ENCODE measurements at regions not wholly inside any gene's neighbourhood (a gene's known extent, or its start where the extent isn't known, plus 50 kb on each side); places are given as distances from the start of the nearest gene placed in this dataset.
"Not testable (repeated sequence)": the region's sequence is repeated elsewhere in the genome, so short reads cannot be mapped to it uniquely, and the experiment has no call there.

- no peak for DNase-seq
Observed at GRCh38 chr4:82181789-82182188, 192.0 kb downstream of the HNRNPD start.

DNA sequence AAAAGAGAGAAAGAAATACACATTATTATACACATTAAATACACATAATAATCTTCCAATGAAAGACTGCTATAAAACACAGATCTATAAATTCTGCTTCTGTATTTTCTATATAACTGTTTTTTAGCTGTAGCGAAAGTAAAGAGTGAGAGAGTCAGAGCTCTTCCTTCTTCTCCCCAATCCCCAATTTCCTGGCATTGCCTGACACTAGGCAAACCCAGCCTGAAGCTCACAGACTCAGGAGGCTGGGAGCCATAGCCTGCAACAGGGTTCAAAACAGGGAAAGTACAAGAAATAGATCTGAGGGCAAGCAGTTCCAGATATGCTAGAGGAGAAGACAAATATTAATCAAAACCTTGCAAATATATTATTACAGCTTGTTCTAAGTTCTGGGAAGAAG lies 201.6 kb downstream of the HNRNPD start:
- no peak for DNase-seq

DNA sequence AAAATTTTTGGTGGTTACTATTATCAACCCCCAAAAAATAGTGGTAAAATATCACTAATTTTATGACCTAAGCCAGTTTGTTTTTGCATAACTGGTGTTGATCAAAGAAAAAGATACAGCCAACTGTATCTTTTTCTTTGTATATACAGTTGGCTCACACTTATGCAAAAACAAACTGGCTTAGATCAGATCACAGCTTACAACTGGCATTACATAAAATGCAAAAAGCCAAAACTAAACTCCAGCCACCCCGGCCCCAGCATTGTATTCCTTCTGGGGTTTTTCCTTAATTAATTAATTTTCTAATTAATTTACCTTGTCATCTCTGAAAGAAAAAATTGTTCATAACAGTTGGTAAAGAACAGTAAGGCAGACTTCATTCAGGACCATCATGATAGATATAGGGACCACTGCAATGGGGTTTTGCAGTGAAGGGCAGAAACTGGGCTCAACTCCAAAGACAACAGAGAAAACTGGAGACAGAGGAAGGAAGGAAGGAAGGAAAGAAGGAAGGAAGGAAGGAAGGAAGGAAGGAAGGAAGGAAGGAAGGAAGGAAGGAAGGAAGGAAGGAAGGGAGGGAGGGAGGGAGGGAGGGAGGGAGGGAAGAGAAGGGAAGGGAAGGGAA lies 202.1 kb downstream of the HNRNPD start:
- no peak for DNase-seq

DNA sequence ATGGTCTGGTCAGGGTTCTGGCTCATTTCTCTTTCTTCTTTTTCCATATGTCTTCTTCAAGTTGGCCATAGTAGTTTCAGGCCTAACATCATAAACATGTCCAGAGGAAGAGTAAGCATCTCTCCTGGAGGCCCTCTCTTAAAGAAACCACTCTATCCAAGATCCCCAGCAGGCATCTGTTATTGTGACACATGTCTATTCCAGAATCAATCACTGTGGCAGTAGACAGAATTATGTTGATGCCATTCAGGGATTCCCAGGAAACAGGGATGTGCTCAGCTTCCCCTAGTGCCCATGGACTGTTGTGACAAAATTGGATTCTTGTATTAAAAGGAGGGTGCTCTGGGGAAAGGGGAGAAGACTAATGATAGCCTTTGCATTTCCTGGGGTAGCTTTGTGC lies 224.0 kb downstream of the HNRNPD start:
- DNase-seq, result no peak

DNA sequence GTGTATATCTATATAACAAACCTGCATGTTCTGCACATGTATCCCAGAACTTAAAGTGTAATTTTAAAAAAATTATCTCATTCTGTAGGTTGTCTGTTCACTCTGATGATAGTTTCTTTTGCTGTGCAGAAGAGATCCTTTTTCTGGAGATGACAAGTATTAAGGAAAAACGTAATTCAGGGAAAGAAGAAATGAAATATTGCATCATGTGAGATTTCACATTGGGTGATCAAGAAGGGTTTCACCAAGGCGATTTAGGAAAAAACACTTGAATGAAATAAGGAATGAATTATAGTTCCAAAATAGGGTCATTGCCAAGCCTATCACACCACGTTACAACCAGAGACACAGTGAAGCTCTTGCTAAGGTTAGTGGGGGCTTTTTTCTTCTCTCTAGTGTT lies 227.9 kb downstream of the HNRNPD start:
- DNase-seq, result no peak

GRCh38 chr4:82140422-82140821 lies 233.4 kb downstream of the HNRNPD start:
- DNase-seq, result no peak

GRCh38 chr4:82139287-82139686 lies 234.5 kb downstream of the HNRNPD start:
- DNase-seq, result no peak

DNA sequence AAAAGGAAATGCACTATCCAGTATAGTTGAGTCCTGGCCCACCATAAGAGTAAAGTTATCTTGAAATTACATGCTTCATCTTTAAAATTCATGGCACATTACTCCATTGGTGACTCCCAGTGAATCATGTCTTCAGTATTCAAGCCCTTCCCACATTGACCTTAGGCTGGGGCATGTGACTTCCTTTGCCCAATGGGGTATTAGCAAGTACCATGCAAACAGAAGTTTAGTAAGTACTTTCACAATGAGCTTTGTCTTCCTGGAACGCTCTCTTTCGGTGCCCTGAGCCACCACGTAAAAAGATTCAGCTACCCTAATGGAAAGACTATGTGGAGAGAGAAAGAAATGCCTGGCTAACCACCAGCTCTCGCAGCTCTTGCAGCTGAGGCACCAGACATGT lies 235.4 kb downstream of the HNRNPD start:
- DNase-seq, result no peak

DNA sequence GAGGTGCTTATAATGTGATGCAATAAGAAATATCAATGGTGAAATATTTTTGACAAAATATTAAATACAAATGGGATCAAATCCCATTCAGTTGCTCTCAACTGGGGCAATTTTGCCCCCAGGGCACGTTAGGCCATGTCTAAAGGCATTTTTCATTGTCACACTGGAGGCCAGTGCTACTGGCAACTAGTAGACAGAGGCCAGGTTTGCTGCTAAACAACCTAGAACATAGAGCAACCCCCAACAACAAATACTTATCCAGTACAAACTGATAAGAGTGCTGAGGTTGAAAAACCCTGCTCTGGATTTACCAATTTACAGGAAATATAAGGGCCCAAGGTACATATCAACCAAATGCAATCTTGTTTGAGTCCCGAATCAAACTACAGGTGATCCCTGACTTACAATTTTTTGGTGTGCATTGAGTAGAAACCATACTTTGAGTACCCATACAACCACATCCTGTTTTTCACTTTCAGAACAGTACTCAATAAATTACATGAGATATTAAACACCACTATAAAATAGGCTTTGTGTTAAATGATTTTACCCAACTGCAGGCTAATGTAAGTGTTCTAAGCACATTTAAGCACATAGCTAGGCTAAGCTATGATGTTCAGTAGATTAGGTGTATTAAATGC lies 237.5 kb downstream of the HNRNPD start:
- no peak for DNase-seq

DNA sequence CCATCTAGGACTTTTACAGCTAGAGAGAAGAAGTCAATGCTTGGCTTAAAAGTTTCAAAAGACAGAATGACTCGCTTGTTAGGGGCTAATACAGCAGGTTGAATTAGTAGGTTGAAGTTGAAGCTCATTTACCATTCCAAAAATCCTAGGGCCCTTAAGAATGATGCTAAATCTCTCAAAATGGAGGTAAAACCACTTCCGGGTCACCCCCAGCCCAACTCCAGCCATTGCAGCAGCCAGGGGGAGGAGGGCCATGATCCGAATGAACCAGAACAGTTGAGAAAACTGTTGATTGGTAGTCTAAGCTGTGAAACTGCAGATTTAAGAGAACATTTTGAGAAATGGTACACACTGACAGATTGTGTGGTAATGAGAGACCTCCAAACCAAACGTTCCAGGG lies 245.4 kb downstream of the HNRNPD start:
- DNase-seq, result no peak

- no peak for DNase-seq
Observed at GRCh38 chr4:82126512-82127040, 247.2 kb downstream of the HNRNPD start.

DNA sequence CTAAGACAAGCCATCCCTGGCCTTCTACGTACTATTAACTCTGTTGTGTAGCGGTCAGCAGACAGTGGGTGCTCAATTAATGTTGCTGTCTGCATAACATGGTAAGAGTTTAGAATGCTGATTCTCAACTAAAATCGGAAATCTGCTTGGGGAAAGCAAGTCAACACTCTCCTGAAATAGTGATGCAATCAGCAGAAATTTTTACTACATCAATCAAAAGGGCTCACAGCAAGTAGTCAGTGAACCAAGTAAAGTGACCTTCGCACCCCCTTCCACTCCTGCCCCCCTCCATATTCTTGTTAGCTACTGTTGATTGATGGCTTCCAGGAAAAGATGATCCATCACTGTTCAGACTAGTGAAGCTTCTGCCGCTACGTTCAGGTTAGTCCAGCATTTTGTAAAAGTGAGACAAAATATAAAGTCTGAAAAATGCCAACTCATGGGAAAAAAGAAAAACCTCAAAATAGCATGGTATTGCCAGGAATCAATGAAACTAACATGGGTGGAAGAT lies 247.9 kb downstream of the HNRNPD start:
- DNase-seq, result no peak

- no peak for DNase-seq
Observed at GRCh38 chr4:82124932-82125786, 248.6 kb downstream of the HNRNPD start.

DNA sequence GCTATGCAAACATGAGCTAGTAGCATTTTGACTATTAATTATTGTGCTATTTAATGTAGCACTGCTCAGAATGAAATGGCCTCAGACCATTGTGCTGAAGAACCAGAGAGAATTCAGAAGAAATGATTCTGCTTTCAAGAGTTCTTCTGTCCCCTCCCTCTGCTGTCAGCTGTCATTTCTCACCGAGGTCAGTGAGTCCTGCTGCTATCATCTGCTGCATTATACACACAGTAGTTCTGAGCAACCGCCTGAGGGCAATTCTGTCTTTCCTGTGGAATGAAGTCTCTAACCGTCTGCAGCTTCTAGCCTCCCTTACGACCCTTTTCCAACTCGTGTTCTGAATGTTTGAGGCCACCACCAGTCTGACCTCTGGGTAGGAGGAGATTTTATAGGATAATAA lies 249.4 kb downstream of the HNRNPD start:
- no peak for DNase-seq

DNA sequence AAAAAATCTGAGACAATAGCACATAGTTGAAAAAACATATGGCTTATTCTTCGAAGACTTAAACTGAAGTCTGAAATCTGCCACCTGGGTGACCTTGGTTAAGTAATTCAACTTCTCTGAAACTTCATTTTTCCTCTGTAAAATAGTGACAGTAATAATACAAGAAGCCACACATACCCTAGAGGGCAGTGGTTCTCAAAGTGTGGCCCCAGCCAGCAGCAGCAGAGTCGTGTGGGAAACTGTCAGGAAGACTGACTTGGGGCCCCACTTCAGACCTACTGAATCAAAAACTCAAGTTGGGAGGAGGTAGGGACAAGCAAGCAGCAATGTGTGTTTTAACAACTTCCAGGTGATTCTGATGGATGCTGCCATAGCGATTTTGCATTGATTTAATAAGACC lies 249.9 kb downstream of the HNRNPD start:
- DNase-seq, result no peak

DNA sequence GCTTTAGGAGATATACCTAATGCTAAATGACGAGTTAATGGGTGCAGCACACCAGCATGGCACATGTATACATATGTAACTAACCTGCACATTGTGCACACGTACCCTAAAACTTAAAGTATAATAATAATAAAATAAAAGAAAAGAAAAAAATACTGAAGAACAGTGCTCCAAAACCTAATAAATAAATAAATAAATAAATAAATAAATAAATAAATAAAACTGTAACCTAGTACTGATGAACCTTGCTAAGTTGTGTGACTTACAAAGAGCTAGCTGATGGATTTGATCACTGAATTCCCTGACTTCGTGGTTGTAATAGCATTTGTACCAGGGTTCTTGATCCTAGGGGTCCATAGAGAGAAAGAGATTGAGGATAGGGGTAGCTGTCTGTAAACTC lies 258.6 kb downstream of the HNRNPD start:
- DNase-seq, result not testable (repeated sequence)

- DNase-seq, result no peak
Observed at GRCh38 chr4:82108506-82108905, 265.3 kb downstream of the HNRNPD start.

GRCh38 chr4:82104578-82104977 lies 269.2 kb downstream of the HNRNPD start:
- DNase-seq, result no peak

DNA sequence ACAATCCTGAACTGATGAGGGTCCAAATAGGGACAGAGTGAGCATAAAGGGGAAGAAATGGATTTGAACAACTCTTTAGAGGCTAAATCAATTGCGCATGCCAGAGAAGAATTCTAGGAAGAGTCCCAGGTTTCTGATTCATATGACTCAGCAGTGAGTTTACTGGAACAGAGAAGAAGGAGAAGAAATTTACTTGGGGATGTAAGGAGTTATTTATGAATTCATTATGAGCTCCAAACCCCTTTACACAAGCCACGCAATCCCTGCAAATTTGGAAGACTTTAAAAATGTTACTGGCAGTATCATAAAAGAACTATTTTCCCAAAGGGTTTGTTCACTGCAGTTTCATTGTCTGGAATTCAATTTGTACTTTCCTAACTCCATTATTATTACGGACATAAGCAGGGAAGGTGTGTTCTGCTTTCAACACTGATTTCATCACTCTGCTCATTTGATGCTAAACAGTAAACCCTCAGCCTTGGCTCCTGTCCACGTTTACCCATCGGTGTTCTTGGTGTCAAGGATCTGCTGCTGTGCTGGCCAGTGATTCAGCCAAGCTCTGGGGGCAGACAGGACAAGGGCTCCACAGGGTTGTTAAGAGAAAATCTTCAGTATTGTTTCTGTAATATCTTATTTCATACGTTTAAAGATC lies 273.7 kb downstream of the HNRNPD start:
- no peak for DNase-seq

DNA sequence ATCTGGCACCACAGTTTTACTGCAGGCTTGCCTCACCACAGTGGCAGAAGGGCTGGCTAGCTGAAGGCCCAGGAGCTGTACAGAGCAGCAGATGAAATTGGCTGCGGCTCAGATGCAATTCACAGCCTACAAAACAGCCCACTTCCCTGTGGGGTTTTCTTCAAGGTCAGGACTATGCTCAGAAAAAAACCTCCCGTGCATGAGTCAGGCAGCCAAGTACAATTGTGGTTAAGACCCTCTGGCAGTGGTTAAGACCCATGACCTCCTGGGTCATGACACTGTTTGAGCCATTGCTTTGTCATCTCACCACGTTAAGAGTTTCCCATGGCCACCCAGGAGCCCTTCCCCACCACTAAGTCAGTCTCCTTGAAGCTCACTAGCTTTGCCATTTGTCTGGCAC lies 276.3 kb downstream of the HNRNPD start:
- DNase-seq, result no peak

- no peak for DNase-seq
Observed at GRCh38 chr4:82090717-82091116, 283.1 kb downstream of the HNRNPD start.

DNA sequence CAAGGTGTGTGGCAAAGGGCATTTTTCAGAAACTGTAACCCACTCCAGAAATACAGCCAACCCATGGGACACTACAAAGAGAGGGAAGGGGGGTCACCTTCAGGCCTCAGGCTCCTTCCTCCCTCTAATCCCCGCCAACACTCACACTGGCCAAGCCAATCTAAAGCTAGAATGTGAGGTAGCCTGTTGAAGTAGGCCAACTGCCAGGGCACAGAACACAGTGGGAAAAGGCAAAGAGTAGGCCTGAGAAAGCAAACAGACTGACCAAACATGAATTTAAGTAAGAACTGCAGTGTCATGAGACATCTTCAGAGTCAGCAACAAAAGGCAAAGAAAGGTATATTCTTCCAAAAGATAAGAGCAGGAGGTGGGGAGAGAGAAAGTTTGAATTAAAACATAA lies 289.0 kb downstream of the HNRNPD start:
- no peak for DNase-seq

All from left kidney (tissue), 1 donor.